ENCODE measurements at regions not wholly inside any gene's neighbourhood (a gene's known extent, or its start where the extent isn't known, plus 50 kb on each side); places are given as distances from the start of the nearest gene placed in this dataset.

- TF ChIP-seq ZC3H10 (CRISPR knock-in tag; IDR thresholded peaks at IDR 0.05) (no peak), CSRNP3 (CRISPR knock-in tag; IDR thresholded peaks at IDR 0.05) (no peak), GLIS3 (CRISPR knock-in tag; IDR thresholded peaks at IDR 0.05) (no peak), POU6F1 (CRISPR knock-in tag; IDR thresholded peaks at IDR 0.05; ENCODE audit: borderline replicate concordance, low read depth) (no peak), ARNTL (CRISPR knock-in tag; IDR thresholded peaks at IDR 0.05; ENCODE audit: borderline replicate concordance, low read depth) (no peak), TSHZ2 (CRISPR knock-in tag; IDR thresholded peaks at IDR 0.05) (no peak), ZNF8 (CRISPR knock-in tag; IDR thresholded peaks at IDR 0.05) (no peak), ZNF565 (CRISPR knock-in tag; conservative IDR thresholded peaks at IDR 0.05; ENCODE audit: low read depth) (no peak), CREB5 (CRISPR knock-in tag; IDR thresholded peaks at IDR 0.05; ENCODE audit: low read depth) (no peak), PPARA (CRISPR knock-in tag; IDR thresholded peaks at IDR 0.05; ENCODE audit: borderline replicate concordance) (no peak)
- no peak for ATAC-seq
Observed at GRCh38 chr19:30780032-30780431, 407.8 kb downstream of the ZNF536 start.

GRCh38 chr19:30778961-30779715 lies 407.0 kb downstream of the ZNF536 start:
- ATAC-seq: no peak
- TF ChIP-seq SNAI2 (CRISPR knock-in tag; IDR thresholded peaks at IDR 0.05) (no peak), CSRNP3 (CRISPR knock-in tag; IDR thresholded peaks at IDR 0.05) (no peak)

- no peak for ATAC-seq
- no peak for TF ChIP-seq ISL1 (CRISPR knock-in tag; IDR thresholded peaks at IDR 0.05)
- no peak for TF ChIP-seq TOX (CRISPR knock-in tag; IDR thresholded peaks at IDR 0.05; ENCODE audit: borderline replicate concordance)
Observed at GRCh38 chr19:30778061-30778460, 405.9 kb downstream of the ZNF536 start.

GRCh38 chr19:30775956-30776355 lies 403.8 kb downstream of the ZNF536 start:
- ATAC-seq: no peak
- TF ChIP-seq TCF4 (CRISPR knock-in tag; IDR thresholded peaks at IDR 0.05; ENCODE audit: borderline replicate concordance) (no peak), ESRRG (CRISPR knock-in tag; IDR thresholded peaks at IDR 0.05) (no peak), ZFP3 (CRISPR knock-in tag; IDR thresholded peaks at IDR 0.05) (no peak)

GRCh38 chr19:30774252-30774766 lies 402.1 kb downstream of the ZNF536 start:
- no peak for ATAC-seq
- no peak for TF ChIP-seq PATZ1 (CRISPR knock-in tag; IDR thresholded peaks at IDR 0.05; ENCODE audit: borderline replicate concordance)
- TF ChIP-seq CSRNP3 (CRISPR knock-in tag; IDR thresholded peaks at IDR 0.05): no peak
- no peak for TF ChIP-seq POU6F1 (CRISPR knock-in tag; IDR thresholded peaks at IDR 0.05; ENCODE audit: borderline replicate concordance, low read depth)
- TF ChIP-seq TOX (CRISPR knock-in tag; IDR thresholded peaks at IDR 0.05; ENCODE audit: borderline replicate concordance): no peak
- TF ChIP-seq BACH2 (CRISPR knock-in tag; IDR thresholded peaks at IDR 0.05; ENCODE audit: borderline replicate concordance): no peak
- no peak for TF ChIP-seq ZFP30 (CRISPR knock-in tag; IDR thresholded peaks at IDR 0.05)
- no peak for TF ChIP-seq TCF4 (CRISPR knock-in tag; IDR thresholded peaks at IDR 0.05; ENCODE audit: borderline replicate concordance)
- TF ChIP-seq GLIS3 (CRISPR knock-in tag; IDR thresholded peaks at IDR 0.05): no peak
- TF ChIP-seq ZNF8 (CRISPR knock-in tag; IDR thresholded peaks at IDR 0.05): no peak

Measured in SK-N-SH treated with all-trans-retinoic acid at 6 μM for 48 hours (cell line).